HG03460 (cell line): ENCODE measurements at regions not wholly inside any gene's neighbourhood (a gene's known extent, or its start where the extent isn't known, plus 50 kb on each side); places are given as distances from the start of the nearest gene placed in this dataset.

Experiments
- ATAC-seq: cut with Tn5 transposase; IDR thresholded peaks from one replicate; pipeline ENCODE4 v1.9.1; 2021; ENCODE audit not compliant: unreplicated experiment

- ATAC-seq = no peak
Observed at GRCh38 chr3:804211-804610, 288.6 kb upstream of the CNTN6 start.

- no peak for ATAC-seq
Observed at GRCh38 chr3:805326-805725, 287.5 kb upstream of the CNTN6 start.

DNA sequence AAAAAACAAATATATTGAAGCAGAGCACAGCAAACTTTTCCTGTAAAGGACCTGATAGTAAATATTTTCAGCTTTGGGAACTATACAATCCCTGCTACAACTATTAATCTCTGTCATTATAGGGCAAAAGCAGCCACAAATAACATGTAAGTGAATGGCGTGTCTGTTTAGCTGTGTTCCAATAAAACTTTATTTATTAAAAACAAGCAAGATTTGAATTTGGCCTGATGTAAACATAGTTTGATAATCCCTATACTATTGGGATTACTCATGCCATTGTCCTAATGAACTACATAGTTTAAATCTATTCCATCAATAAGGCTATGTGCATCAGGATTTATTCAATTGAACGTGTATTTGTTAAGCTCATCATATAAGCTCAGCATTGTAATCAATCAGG is 286.8 kb upstream of the CNTN6 start:
- ATAC-seq = no peak

- ATAC-seq = no peak
Observed at GRCh38 chr3:816605-817004, 276.2 kb upstream of the CNTN6 start.

- no peak for ATAC-seq
Observed at GRCh38 chr3:834679-835078, 258.1 kb upstream of the CNTN6 start.

- ATAC-seq = no peak
Observed at GRCh38 chr3:835096-835495, 257.7 kb upstream of the CNTN6 start.

DNA sequence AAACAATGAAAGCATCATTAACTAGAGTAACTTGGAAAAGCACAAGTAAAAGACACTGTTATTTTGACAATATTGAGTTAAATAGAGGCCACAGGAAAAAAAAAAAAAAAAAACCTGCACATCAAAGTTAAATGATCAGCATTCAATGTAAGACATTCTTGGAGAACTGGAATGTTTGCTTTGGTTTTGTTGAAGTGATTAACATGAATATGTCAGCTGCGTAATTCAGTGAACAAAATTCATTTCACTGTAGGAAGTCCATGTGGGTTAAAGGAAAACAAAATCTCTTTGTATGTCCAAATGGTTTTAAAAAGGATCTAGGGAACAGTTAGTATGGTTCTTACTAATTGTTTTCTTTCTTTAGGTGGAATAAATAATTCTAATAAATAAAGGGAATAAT is 252.8 kb upstream of the CNTN6 start:
- ATAC-seq = no peak

- peak; percentile 73 for ATAC-seq
Observed at GRCh38 chr3:851098-851790, 241.6 kb upstream of the CNTN6 start.

DNA sequence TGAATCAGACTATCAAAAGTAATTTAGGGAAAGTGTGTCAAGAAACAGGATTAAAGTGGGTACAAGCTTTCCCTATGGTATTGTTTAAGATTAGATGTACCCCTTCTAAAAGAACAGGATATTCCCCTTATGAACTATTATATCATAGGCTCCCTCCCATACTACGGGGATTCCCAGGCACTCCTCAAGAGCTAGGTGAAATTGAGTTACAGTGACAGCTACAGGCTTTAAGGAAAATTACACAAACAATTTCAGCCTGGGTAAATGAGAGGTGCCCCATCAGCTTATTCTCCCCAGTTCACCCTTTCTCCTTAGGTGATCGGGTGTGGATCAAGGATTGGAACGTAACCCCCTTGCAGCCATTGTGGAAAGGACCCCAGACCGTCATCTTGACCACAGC is 240.8 kb upstream of the CNTN6 start:
- ATAC-seq = no peak

DNA sequence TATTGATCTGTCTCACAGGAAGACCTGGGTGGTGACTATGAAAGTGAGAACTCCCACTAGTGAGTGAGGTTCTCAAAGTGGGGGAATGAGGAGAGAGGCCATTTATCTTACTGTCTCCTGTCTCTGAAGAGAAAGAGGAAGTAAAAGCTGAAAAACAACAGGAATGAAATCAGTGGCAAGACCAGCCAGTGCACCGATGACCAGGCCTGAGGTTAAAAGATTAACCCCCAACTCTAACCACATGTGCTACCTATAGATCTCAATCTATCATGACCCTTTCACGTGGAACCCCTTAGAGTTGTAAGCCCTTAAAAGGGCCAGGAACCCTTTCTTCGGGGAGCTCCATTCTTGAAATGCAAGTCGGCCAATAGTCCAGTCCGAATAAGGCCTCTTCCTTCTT is 239.3 kb upstream of the CNTN6 start:
- no peak for ATAC-seq

GRCh38 chr3:859135-859534 is 233.7 kb upstream of the CNTN6 start:
- ATAC-seq = no peak

- no peak for ATAC-seq
Observed at GRCh38 chr3:861721-862120, 231.1 kb upstream of the CNTN6 start.

- ATAC-seq = no peak
Observed at GRCh38 chr3:869269-869668, 223.6 kb upstream of the CNTN6 start.

GRCh38 chr3:869734-870133 is 223.1 kb upstream of the CNTN6 start:
- ATAC-seq = no peak

DNA sequence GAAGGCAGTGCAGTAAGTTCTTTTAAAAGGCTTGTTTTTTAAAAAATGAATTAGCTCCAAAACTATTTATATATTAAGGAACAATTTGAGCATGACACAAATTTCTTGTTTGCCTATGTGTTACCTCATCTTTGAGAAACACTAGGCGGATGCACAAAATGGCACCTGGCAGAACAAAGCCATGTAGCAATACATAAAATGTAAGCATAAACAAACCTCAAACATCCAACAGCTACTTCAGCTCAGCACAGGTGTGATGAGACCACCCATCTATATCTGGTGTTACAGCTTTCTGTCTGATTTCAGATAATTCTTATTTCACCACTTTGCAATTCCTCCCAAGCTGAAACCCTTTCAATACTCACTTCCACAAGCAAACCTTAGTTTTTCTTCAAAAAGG is 221.2 kb upstream of the CNTN6 start:
- no peak for ATAC-seq

DNA sequence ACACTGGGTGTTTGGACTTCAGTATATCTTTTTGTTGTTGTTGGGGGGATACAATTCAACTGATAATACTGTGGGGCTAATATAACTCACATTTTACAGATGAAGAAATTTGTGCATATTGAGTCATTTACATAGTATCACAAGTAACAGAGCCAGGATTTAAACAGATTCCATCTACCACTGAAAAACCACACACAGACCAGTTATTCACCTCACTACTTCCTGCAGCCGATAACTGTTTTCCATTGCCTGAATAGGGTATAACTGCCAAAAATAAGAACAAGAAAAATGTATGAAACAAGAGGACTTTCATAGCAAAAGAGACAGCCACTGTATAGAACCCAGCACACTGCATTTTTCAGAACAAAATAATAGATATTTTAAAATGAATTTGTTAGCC is 215.8 kb upstream of the CNTN6 start:
- no peak for ATAC-seq

- ATAC-seq = no peak
Observed at GRCh38 chr3:878746-879145, 214.1 kb upstream of the CNTN6 start.

DNA sequence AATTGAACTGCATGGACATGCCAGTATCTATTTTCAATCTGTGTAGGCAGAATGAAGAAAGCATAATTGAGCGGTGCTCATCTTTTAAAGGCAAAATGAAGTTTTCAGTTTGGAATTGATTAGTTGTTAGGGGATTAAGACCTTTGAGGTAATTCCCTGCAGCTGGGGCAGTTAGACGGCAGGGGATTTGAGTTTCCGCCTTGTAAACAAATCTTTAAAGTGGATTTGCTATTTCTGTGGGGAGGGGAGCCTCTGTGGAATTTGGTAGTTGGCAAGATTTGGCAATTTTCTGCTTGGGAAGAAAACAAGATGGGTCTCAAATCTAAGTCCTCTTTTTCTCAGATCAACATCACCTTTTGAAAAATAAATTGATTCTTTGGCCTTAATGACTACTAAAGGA is 212.5 kb upstream of the CNTN6 start:
- no peak for ATAC-seq

DNA sequence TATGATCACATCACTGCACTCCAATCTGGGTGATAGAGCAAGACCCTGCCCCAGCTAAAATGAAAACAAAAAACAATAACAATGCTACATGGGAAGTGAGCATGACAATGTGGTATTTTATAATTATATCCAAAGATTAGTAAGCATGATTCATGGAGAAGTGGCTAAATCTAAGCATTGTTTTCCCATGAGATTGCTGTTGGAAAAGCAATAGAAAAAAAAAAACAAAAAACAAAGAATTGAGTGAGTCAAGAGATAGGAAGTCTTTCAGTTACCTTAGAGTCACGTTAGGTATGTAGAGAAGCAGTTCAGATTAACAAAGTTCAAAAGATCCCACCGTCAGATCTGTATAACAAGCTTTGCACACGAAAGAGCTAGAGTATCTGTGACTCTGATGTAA is 210.3 kb upstream of the CNTN6 start:
- no peak for ATAC-seq

DNA sequence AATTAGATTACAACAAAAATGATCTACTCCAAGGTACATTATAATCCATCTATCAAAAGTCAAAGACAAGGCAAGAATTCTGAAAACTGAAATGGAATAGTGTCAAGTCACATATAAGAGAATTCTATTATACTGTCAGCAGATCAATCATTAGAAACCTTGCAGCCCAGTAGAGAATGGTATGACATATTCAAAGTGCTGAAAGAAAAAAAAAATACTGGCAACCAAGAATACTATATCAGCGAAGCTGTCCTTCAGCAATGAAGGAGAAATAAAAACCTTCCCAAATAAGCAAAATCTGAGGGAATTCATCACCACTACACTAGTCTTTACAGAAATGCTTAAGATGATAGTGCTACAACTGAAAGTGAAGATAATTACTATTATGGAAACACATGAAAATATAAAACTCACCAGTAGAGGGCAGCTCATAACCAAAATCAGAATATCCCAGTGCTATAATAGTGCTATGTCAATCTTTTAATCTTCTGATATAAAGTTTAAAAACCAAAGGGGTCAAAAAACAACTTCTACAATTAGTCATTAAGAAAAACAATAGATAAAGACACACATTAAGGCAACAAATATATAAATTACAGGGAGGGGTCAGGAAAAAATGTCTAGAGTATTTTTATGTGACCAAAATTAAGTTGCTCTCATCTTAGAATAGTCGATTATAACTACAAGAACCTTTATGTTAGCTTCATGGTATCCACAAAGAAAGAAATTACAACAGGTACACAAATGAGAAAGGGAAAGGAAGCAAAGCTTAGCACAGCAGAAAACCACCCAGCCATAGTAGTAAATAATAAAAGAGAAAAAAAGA is 190.7 kb upstream of the CNTN6 start:
- no peak for ATAC-seq

DNA sequence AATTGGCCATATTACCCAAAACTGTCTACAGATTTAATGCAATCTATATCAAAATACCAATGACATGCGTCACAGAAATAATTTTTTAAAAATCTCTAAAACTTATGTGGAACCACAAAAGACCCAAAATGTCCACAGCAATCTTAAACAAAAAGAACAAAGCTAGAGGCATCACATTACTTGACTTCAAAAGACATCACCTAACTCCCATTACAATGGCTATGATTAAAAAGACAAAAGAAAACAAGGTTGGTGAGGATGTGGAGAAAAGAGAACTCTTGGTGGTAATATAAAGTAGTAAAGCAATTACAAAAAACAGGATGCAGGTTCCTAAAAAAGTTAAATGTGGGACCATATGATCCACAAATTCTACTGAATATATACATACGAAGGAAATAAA is 187.6 kb upstream of the CNTN6 start:
- no peak for ATAC-seq

GRCh38 chr3:906739-907138 is 186.1 kb upstream of the CNTN6 start:
- no peak for ATAC-seq

GRCh38 chr3:908839-909238 is 184.0 kb upstream of the CNTN6 start:
- ATAC-seq = no peak
